ENCODE measurements at regions not wholly inside any gene's neighbourhood (a gene's known extent, or its start where the extent isn't known, plus 50 kb on each side); places are given as distances from the start of the nearest gene placed in this dataset.

DNA sequence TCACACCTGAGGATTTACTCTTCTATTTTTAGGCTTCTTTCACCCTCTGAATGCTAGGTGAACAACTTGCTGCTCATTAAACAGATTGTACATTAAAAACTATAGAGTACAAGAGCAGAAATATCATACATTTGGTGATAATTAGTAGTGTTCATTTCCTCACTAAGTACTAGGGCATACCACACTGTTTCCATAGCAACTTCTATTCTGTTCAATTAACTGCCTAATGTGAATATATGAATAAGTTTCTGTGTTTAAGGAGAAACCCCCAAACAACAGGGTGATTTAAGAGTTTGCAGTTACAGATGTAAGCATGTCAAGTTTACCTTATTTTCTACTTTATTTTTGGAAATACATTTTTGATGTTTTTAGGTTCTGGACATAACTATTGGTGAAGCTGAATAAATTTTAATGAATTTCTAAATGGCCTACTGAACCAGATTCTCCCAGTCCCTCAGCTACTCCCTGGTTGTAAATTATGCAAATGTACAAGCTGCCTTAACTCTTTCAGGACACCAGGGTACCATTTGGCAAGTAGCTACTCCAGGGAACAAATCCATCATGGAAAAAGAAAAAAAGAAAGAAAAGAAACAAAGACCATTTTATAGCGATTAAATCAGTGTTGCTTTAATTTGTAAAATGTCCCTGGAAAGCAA is 199.8 kb upstream of the NAV3 start:
- H3K36me3 ChIP-seq: no peaks in the 10 kb centered on the region
- H3K4me3 ChIP-seq: no peak overlapping the region
- H3K4me1 ChIP-seq: no peaks in the 10 kb centered on the region
- DNase-seq (no peak), ATAC-seq (no peak)
- TF ChIP-seq, protein P1, sequence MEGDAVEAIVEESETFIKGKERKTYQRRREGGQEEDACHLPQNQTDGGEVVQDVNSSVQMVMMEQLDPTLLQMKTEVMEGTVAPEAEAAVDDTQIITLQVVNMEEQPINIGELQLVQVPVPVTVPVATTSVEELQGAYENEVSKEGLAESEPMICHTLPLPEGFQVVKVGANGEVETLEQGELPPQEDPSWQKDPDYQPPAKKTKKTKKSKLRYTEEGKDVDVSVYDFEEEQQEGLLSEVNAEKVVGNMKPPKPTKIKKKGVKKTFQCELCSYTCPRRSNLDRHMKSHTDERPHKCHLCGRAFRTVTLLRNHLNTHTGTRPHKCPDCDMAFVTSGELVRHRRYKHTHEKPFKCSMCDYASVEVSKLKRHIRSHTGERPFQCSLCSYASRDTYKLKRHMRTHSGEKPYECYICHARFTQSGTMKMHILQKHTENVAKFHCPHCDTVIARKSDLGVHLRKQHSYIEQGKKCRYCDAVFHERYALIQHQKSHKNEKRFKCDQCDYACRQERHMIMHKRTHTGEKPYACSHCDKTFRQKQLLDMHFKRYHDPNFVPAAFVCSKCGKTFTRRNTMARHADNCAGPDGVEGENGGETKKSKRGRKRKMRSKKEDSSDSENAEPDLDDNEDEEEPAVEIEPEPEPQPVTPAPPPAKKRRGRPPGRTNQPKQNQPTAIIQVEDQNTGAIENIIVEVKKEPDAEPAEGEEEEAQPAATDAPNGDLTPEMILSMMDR (IDR thresholded peaks at IDR 0.05): no peak
- intact Hi-C loops (cut with DNase I): no loop called here
- H3K27ac ChIP-seq: no peak overlapping the region
- H3K27me3 ChIP-seq (ENCODE audit: low read depth): no peaks in the 10 kb centered on the region
- peaks cover 4% of the 10 kb centered on the region for H3K9me3 ChIP-seq

DNA sequence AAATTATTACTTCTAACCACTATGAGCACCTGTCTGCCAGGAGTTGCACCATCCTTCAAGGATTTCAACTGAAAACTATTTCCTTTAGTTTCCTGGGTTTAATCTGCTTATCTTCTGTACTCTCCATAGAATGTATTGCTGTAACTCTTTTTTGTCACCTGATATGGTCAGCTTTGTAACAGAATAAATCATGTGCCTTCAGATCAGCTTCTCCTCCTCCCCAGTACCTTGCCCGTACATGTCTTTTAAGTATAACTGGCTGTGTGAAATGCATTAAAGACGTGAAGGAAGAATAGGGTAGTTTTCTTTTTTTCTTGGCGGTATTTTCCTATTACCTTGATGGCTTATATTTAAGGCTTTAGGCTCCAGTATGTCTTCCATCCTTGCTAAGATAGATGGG is 200.3 kb upstream of the NAV3 start:
- no peaks in the 10 kb centered on the region for H3K4me1 ChIP-seq

DNA sequence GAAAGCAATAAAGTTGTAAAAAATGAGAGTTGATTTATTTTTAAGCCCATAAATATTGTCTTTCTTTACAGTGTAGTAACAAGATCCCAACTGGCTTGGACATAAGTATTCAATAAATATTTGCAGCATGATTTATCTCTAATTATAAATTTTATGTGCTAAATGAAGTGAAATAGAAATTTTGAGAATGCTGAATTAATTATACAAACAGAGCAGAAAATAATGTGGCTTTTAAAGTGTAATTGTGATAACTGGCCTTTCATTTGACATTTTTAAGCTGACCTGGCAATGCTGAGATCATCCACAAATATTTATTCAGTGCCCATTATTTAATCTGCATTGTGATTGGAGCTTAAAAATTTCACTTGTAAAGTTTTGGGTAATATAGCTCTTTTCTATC is 201.6 kb upstream of the NAV3 start:
- DNase-seq: no peak
- intact Hi-C loops (cut with DNase I): no loop called here
- no peak overlapping the region for H3K27ac ChIP-seq
- H3K4me1 ChIP-seq: no peaks in the 10 kb centered on the region
- H3K9me3 ChIP-seq: peaks cover 7% of the 10 kb centered on the region
- H3K36me3 ChIP-seq: no peaks in the 10 kb centered on the region
- TF ChIP-seq, protein P1 (IDR thresholded peaks at IDR 0.05): no peak
- no peak overlapping the region for H3K4me3 ChIP-seq
- H3K27me3 ChIP-seq (ENCODE audit: low read depth): no peaks in the 10 kb centered on the region
- no peak for ATAC-seq

More for the DNA sequence above, 200.3 kb upstream of the NAV3 start:
- H3K27me3 ChIP-seq (ENCODE audit: low read depth): no peaks in the 10 kb centered on the region
- no peak for ATAC-seq
- H3K9me3 ChIP-seq: peaks cover 7% of the 10 kb centered on the region
- intact Hi-C loops (cut with DNase I): no loop called here
- no peak overlapping the region for H3K4me3 ChIP-seq
- DNase-seq: no peak
- no peak overlapping the region for H3K27ac ChIP-seq
- TF ChIP-seq, protein P1 (IDR thresholded peaks at IDR 0.05): no peak
- H3K36me3 ChIP-seq: no peaks in the 10 kb centered on the region

DNA sequence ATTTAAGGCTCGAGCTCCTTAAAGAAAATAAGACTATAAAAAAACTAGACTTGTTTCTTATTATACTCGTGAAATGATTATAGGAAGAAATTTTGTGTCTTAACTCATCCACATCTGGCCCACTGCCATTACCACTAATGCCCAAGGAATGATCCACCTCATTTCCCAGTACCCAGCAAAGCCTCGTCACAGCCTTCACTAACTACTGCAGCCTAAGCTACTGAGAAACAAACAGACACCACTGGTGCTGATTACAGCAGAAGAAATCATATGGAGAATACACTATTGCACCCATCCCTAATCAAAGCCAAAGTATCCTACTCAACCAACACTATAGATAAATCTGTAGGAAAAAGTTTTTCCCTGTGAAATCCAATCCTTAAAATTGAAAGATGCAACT is 205.3 kb upstream of the NAV3 start:
- Histone ChIP-seq H3K27ac (no peak overlapping the region), H3K9me3 (peaks cover 7% of the 10 kb centered on the region), H3K36me3 (no peaks in the 10 kb centered on the region), H3K4me1 (no peaks in the 10 kb centered on the region), H3K4me3 (no peak overlapping the region), H3K27me3 (ENCODE audit: low read depth) (no peaks in the 10 kb centered on the region)
- TF ChIP-seq, protein P1 (IDR thresholded peaks at IDR 0.05): no peak
- intact Hi-C loops (cut with DNase I): no loop called here
- DNase-seq: no peak
- ATAC-seq: no peak

DNA sequence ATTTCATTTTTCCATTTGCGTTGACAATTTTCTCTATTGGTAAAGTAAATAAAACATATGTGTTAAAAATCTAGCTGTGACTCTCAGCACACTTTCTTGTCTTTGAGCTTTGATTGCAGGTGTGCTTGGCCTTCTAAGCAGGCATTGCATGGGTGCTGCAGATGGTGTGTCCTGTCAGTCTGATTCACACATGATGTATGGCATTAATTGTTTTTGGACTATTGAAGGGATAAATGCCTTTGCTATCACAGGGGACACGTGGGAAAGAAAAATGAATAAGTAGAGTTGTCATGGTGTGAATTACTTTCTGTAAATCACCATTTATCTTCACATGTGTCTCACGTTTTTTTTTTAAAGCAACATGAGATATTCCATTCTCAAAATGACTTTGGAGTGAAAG is 211.3 kb upstream of the NAV3 start:
- Histone ChIP-seq H3K36me3 (no peaks in the 10 kb centered on the region), H3K9me3 (peaks cover 14% of the 10 kb centered on the region), H3K4me3 (no peak overlapping the region), H3K27me3 (ENCODE audit: low read depth) (no peaks in the 10 kb centered on the region), H3K4me1 (no peaks in the 10 kb centered on the region), H3K27ac (no peak overlapping the region)
- TF ChIP-seq, protein P1 (IDR thresholded peaks at IDR 0.05): no peak
- ATAC-seq (no peak), DNase-seq (no peak)
- intact Hi-C loops (cut with DNase I): no loop called here

Data from lower lobe of right lung (tissue), 2 donors.